Lung (tissue), 11 donors: ENCODE measurements at regions not wholly inside any gene's neighbourhood (a gene's known extent, or its start where the extent isn't known, plus 50 kb on each side); places are given as distances from the start of the nearest gene placed in this dataset.

Experiments
- ATAC-seq: fragments of 200-7000 bp; cut with Tn5 transposase; one replicate; pipeline ENCODE4 v1.9.1; 2020; ENCODE audit warnings: moderate number of reproducible peaks; ENCODE audit not compliant: insufficient read depth, low FRiP score
- DNase-seq, 3 donors: peaks; one replicate each; pipeline ENCODE4 v3.0.0-alpha.2; 2013 to 2017
- H3K27ac ChIP-seq, 2 donors: one replicate each; pipeline ENCODE4 v1.5.1; 2013; ENCODE audit warnings: mild to moderate bottlenecking in 2 of 2, moderate library complexity in 2 of 2, control low read depth in 1 of 2, inconsistent platforms in 1 of 2, low read depth in 1 of 2, low read length in 1 of 2
- H3K27me3 ChIP-seq, 3 donors: one replicate each; pipeline ENCODE4 v1.5.1; 2013; ENCODE audit warnings: low read length in 2 of 3; ENCODE audit not compliant: control insufficient read depth in 3 of 3, insufficient read depth in 3 of 3
- H3K36me3 ChIP-seq, 4 donors: one replicate each; pipeline ENCODE4 v1.5.1; 2013; ENCODE audit warnings: low read length in 4 of 4, mild to moderate bottlenecking in 1 of 4, moderate library complexity in 1 of 4; ENCODE audit not compliant: control insufficient read depth in 4 of 4, insufficient read depth in 4 of 4
- H3K4me1 ChIP-seq, 5 donors: one replicate each; pipeline ENCODE4 v1.5.1; 2013; ENCODE audit warnings: low read length in 5 of 5, mild to moderate bottlenecking in 2 of 5, moderate library complexity in 1 of 5; ENCODE audit not compliant: control insufficient read depth in 5 of 5, insufficient read depth in 5 of 5
- H3K4me3 ChIP-seq: one replicate; pipeline ENCODE4 v1.5.1; 2013; ENCODE audit warnings: mild to moderate bottlenecking, control low read depth, moderate library complexity
- H3K9ac ChIP-seq, 2 donors: one replicate each; pipeline ENCODE4 v1.5.1; 2013; ENCODE audit warnings: low read length in 2 of 2, control low read depth in 1 of 2; ENCODE audit not compliant: insufficient read depth in 1 of 2
- H3K9me3 ChIP-seq, 4 donors: one replicate each; pipeline ENCODE4 v1.5.1; 2013; ENCODE audit warnings: low read length in 3 of 4, mild to moderate bottlenecking in 1 of 4, moderate library complexity in 1 of 4; ENCODE audit not compliant: control insufficient read depth in 4 of 4, insufficient read depth in 3 of 4
- CTCF ChIP-seq: IDR thresholded peaks from 2 replicates; pipeline ENCODE4 v1.5.1; 2012; ENCODE audit warnings: mild to moderate bottlenecking; ENCODE audit errors: control extremely low read depth, extremely low read depth
- WGBS, 2 donors: extraction: QIAGEN DNeasy Blood & Tissue Kit; methylation state at CpG; one replicate each; pipeline ENCODE4 v1.1.7; 2013; 5-methylcytosine and 5-hydroxymethylcytosine counted together
- donor health status: control.
- donor health status: control.
- donor health status: Bipolar disorder and iron deficiency.
- donor health status: healthy.
- donor health status: DM: yes; HTN: yes; CAD: no.

DNA sequence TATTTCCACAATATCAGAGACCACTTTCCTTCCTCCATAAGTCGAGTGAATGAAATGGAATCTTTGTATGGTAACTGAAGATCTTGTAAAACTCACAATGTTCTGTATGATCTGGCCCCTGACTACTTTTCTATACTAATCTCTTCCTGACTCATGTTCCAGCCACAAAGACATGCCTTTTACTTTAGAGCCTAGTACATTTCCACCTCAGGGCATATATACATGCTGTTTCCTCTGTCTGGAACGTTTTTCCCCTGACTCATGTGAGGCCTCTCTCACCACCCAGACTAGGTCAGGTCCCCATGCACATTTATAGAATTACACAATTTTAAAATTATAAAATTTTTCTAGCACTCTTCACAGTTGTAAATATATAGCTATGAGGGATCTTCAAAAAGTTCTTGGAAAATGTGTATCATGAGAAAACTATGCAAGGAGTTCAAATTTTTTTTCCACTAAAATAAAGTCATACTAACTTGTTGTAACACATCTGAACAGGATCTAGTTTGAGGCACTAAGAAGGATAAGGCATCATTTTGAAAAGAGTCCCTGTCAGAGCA is 208.8 kb downstream of the SH2D1A start:
- no peak overlapping the region for H3K9ac ChIP-seq
- 34 to 66% methylated on average over 2 of the region's 2 CpGs for WGBS, 2 donors
- no peak for TF ChIP-seq CTCF
- no peaks in the 10 kb centered on the region for H3K9me3 ChIP-seq
- H3K4me1 ChIP-seq = no peaks in the 10 kb centered on the region
- H3K4me3 ChIP-seq = no peak overlapping the region
- H3K36me3 ChIP-seq = no peaks in the 10 kb centered on the region
- no peak overlapping the region for H3K27ac ChIP-seq
- no peak for ATAC-seq
- DNase-seq = no peak
- H3K27me3 ChIP-seq = no peaks in the 10 kb centered on the region

GRCh38 chrX:124557976-124558375 is 211.6 kb downstream of the SH2D1A start:
- DNase-seq = no peak
- no peaks in the 10 kb centered on the region for H3K27me3 ChIP-seq
- no peaks in the 10 kb centered on the region for H3K9me3 ChIP-seq
- H3K9ac ChIP-seq = no peak overlapping the region
- 73 to 93% methylated on average over 1 of the region's 1 CpG for WGBS, 2 donors
- no peaks in the 10 kb centered on the region for H3K36me3 ChIP-seq
- H3K4me3 ChIP-seq = no peak overlapping the region
- no peak overlapping the region for H3K27ac ChIP-seq
- no peak for TF ChIP-seq CTCF
- H3K4me1 ChIP-seq = no peaks in the 10 kb centered on the region
- no peak for ATAC-seq

DNA sequence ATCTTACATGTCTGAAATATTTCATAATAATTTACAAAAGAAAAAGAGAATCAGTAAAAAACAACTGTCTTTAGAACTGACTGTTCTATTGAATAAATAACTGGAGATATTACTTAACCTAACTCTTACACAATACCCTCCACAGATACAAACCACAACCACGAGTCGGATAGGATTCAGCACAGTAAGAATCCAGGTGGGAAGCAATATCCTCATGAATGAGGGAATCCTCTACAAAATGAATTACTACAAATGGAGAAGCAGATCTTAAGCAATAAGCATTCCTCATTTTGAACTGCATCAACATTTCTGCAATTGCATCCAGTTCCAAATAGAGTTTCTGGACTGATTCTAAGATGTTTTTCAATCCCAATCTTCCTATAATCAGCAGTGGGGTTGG is 227.1 kb downstream of the SH2D1A start:
- Histone ChIP-seq H3K9ac (no peak overlapping the region), H3K9me3 (no peaks in the 10 kb centered on the region), H3K27me3 (no peaks in the 10 kb centered on the region), H3K4me1 (peaks cover 0 to 2% (median 0%) of the 10 kb centered on the region in 5 donors), H3K27ac (no peak overlapping the region), H3K36me3 (no peaks in the 10 kb centered on the region), H3K4me3 (no peak overlapping the region)
- DNase-seq (peak in 2 of 3 donors; percentile 22 to 40), ATAC-seq (no peak)
- TF ChIP-seq CTCF = no peak
- 0 to 38% methylated on average over 2 of the region's 2 CpGs for WGBS, 2 donors

GRCh38 chrX:124592744-124593143 is 246.4 kb downstream of the SH2D1A start:
- peak in 1 of 3 donors; percentile 1 for DNase-seq

More at GRCh38 chrX:124592744-124593143, 246.4 kb downstream of the SH2D1A start:
- Histone ChIP-seq H3K36me3 (no peaks in the 10 kb centered on the region), H3K9me3 (no peaks in the 10 kb centered on the region), H3K4me1 (no peaks in the 10 kb centered on the region), H3K27ac (no peak overlapping the region), H3K27me3 (no peaks in the 10 kb centered on the region), H3K4me3 (no peak overlapping the region), H3K9ac (no peak overlapping the region)
- TF ChIP-seq CTCF = no peak
- ATAC-seq = no peak
